ENCODE measurements at regions not wholly inside any gene's neighbourhood (a gene's known extent, or its start where the extent isn't known, plus 50 kb on each side); places are given as distances from the start of the nearest gene placed in this dataset.

DNA sequence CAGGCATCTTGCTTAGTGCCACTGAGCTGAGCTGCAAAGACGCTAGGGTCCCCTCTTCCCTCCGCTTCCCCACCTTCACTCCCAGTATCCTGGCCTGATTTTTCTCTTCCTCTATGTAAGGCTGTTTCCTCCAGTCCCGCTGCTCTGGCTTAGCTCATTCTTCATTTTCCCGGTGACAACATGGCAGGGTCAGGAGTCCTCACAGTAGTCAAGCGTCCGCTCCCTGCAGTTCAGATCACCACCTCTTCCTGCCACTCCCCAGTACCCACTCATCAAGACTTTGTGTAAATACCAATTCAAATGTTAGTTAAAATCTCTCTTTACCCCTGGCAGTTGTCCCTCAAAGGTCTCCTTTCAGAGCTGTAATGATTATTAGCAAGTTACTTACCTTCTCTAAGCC is 650.4 kb upstream of the CELF2 start:
- DNase-seq: no peak

DNA sequence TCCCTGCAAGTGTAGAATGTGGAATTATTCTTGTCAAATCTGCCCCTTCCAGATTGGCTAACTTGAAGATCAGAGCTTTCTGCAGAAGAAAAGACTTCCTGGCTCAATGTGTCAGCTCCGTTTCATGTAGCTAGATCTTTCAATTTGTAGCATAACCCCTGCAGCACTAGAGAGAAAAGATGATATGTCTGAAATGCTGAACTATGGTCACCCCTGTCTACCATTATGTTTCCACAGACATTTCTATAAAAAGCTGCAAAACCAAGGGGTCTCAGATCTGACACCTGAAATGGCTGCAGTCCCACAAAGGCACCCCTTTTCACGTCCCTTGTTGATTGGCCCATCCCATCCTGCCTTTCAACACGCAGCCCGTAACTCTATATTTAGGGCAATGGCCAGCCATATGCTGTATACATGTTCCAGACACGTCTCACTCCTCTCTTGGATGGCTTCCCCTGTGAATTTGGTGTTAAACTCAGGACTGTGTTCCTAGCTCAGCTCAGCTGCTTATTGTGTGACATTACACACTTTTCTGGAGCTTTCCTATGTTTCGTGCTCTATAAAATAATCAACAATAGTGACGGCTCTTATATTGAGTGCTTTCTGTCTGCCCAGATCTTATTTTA is 648.6 kb upstream of the CELF2 start:
- no peak for DNase-seq

DNA sequence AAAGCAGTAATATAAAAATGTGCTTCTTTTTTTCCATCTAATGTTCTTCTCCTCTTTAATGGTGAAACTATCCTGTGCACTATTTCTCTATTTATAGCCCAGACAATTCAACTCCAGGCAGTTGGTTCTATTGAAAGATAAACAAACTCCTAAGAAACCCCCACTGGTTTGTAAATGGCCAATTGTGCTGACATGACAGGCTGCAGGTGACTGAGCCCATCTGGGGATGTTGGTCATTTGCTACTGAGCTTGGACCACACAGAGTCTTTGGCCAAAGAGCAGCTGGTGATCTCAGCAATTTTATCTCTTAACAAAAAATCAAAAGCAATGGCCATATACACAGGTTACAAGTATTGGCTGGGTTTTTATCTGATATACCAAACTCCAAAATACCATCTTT is 631.8 kb upstream of the CELF2 start:
- no peak for DNase-seq

DNA sequence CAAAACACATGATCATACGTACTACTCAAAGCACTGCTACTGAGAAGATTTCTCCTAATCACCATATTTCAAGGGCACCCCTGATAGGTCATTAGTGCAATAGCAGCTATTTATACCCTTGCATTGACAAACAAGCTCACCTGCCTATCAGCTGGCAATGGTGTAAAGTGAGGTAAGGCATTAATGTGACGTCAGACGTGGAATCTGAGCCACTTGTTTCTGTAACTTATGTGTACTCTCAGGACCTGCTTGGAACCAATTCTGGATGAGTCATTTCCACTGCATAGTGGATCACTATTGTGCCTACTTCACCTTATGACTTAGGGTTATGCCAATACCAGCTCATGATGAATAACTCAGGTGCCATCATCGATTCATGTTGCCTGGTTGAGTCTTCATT is 628.5 kb upstream of the CELF2 start:
- no peak for DNase-seq

DNA sequence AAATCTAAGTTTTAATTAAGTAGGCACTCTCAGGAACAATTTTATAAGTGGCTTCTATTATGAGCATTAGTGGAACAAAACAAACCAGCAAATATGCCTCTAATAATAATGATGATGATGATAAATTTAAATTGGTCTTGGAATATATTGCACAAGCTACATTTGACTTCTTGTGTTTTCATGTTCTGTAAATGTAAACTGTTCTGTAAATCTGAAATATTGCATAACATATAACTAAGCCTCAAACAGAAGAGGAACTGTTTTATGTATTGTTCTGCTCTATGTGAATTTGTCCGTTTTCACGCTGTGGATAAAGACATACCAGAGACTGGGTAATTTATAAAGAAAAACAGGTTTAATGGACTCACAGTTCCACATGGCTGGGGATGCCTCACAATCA is 625.2 kb upstream of the CELF2 start:
- no peak for DNase-seq

DNA sequence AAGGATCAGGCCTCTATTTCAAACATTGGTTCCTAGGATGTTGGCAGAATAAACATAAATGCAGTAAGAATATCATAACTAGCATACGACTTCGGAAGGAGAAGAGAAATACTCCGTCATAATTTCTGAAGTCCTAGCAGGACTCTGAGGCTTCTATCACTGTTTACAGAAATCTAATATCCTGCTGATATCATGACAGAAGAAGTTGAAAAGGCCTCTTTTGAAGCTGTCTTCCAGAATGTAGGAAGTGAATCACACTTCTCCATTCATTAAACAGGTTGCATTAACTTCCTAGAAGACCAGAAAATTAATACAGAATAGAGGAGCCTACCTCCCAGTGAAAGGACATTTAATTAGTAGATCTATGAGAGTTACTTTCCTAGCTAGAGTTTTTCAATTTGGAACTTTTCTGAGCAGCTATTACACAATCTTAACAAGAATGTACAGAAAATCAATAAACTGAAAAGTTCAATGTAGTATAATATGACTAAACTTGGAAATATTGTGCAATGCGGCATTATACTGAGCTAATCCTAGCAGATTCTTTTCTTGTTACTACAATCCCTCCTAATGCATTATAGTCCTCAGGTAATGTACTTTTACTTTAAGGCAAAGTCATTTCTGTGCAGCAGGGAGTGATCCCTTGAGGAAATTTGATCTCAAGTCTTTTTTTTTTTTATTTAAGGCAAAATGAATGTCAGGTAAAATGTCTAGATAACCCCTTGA is 622.6 kb upstream of the CELF2 start:
- no peak for DNase-seq

DNA sequence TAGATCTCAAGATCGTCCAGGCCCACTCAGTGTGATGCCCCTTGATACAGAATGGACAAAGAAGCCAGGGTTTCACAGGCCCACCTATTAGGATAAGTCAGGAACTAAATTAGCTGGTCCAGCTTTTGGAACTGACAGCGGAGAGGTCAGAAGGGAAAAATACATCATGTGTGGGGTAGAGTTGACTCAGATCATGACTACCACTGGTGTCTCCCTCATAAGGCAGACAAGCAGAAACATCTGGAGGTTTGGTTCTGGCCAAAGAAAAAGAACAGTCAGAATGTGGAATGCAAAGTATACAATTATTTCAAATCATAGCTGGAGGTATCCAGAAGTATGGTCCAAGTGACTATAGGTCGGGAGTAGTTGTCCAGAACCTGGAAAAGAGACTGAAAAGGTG is 621.1 kb upstream of the CELF2 start:
- no peak for DNase-seq

DNA sequence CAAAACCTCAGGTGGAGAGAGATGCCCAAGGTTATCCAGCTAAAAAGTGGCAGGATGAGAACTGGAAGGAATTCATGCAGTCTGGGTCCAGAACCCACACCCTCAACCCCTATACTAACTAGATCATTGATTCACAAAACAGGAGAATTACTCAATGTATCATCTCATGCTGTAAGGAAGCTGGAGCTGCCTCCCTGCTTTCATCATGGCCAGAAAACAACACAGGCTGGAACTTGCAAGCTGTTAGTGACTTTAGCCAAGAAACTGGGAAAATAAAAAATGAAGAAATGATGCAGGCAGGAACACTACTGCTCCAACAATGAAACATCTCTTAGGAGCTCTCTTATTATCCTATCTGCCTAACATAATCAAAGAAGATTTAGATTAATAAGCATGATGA is 619.8 kb upstream of the CELF2 start:
- DNase-seq: no peak

DNA sequence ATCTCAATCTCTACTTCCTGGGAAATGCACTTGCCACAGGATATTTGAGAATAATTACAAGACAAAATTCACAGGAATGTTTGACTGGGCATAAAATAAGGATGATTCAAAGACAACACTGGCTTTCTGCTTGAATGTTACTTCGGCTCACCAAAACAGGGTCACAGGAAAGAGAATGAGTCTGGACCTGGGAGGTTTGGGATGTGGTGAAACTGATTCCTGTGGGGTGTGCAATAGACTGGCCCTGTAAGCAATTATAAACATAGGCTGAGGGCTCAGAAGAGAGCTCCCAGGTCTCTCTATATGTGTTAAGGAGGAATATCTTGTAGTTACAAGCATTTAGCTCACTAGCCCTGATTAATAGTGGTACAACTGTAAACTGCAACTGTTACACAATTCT is 613.9 kb upstream of the CELF2 start:
- DNase-seq: no peak

DNA sequence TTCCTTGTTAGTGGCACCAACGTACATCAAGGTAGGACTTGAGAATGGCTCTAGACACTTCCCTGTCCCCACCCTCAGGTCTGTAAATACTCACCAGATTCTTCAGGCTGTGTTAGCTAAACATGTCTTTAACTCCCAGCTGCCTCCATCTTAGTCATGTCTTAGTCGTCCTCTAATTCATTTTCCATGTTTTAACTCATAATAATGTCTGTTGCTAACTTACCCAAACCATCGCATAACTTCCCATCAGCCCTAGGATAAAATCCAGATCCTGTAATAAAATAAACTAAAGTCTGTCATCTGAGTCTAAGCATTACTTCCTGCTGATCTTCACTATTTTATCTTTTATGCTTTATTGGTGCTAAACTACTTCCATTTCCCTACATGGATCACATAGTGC is 600.0 kb upstream of the CELF2 start:
- no peak for DNase-seq

DNA sequence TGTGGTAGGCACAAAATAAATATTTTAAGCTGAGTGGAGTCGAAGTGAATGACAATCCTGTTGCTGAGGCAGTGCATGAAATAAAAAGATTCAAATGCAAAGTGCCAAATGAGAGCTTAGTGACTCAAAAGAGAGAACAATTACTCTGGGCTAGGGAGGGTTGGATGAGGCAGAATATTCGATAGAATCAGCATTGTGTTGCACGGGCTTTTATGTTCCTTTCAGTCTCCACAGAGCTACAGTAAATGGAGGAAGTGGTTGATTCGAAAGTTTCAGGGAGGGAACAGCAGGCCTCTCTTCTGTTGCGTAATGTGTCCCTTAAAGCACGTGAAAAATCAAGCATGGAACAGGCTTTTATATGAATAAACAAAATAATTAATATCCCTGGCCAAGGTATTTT is 599.3 kb upstream of the CELF2 start:
- no peak for DNase-seq

DNA sequence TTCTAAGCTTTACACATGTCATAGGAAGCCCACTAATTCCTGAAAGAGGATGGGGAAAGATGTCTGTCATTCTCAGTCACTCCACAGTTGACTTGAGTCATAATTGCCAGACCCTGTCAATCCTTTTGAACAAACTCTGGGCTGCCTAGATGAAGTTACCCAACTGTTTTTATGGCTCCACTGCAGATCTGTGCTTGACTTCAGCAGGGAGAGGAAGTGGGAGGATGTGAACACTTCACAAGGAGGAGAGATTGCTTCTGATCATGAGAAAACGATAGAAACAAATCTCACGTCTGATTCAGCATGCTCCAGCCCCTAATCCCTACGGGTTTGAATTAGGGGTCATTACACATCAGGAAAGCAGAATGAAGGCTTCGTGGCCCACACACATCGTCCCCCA is 596.6 kb upstream of the CELF2 start:
- DNase-seq: no peak

DNA sequence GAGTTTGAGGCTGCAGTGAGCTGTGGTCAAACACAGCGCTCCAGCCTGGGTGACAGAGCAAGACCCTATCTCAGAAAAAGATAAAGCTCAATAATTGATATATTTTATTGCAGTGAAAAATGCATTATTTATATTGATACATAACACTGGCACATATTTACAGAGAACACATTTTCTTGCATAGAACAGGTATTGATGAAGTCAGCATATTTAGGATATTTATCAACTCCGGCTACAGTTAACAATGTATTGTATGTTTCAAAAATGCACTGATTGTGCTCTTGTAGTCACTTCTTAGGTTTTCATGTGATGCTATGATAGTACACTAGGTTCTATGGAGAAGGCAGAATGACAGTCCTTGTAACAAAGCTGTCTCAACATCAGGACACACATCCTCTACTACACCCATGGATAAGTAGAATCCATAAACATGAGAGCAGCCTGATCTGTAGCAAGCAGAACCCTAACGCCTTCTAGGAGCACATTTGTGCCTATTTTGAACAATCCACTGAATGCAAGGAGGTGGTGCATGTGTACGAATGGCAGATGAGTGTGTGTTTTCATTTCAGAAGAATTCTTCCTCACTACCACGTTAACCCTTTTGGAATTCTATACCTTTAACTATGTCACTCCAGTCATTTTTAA is 586.1 kb upstream of the CELF2 start:
- DNase-seq: no peak

DNA sequence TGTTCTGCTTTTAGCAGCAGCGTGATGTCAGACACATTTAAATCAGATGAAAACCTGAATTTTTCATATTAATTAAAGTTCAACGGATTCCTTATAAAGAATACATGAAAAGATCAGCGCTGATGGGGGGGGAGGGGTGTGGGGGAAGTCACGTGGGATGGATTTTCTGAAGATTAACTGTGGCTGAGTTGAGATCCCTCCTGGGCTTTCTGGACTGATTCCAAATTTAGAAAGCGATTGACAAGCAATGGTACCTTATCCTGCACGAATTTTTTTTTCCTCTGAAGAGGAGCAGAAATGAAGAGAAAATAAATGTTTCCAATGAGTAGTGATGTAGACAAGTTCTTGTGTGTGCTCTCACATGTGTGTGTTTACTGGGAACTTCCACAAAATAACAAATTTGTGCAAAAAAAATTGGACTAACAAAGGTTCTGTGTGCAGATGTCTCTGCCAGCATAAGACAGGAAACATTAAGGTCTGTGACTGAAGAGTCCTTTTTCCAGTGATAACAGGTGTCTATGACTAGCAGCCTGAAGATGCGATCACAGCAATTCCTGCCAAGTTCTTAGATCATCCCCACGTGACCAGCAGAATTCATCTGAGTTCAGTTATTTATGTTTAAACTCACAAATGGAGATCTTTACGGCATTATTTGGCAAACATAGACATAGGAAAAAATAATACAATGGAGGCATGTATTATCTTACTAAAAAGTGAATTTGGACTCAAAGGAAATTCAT is 585.2 kb upstream of the CELF2 start:
- DNase-seq: no peak

DNA sequence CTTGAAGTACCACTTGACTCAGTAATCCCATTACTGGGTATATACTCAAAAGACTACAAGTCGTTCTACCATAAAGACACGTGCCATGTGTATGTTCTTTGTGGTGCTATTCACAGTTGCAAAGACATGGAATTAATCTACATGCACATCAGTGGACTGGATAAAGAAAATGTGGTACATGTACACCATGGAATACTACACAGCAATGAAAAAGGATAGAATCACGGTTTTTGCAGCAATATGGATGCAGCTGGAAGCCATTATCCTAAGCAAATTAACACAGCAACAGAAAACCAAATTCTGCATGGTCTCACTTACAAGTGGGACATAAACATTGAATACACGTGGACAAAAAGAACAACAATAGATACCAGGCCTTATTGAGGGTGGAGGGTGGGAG is 583.4 kb upstream of the CELF2 start:
- DNase-seq: no peak

DNA sequence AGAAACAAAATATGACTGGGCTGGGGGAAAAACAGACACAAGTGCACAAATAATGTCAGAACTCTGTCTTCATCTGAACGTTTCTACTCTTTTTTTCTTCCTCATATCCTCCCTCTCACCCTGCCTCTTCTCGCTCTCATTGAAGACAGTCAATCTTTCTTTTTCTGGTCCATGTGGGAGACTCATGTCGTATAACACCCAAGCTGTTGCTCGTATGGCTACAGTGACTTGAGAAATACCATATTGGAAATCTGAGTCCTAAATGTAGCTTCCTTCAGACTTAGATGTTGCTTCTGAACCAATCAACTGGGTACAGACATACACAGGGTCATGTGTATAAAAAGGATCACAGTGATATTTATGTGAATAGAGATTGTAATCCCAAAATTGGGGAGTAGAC is 579.8 kb upstream of the CELF2 start:
- DNase-seq: no peak

DNA sequence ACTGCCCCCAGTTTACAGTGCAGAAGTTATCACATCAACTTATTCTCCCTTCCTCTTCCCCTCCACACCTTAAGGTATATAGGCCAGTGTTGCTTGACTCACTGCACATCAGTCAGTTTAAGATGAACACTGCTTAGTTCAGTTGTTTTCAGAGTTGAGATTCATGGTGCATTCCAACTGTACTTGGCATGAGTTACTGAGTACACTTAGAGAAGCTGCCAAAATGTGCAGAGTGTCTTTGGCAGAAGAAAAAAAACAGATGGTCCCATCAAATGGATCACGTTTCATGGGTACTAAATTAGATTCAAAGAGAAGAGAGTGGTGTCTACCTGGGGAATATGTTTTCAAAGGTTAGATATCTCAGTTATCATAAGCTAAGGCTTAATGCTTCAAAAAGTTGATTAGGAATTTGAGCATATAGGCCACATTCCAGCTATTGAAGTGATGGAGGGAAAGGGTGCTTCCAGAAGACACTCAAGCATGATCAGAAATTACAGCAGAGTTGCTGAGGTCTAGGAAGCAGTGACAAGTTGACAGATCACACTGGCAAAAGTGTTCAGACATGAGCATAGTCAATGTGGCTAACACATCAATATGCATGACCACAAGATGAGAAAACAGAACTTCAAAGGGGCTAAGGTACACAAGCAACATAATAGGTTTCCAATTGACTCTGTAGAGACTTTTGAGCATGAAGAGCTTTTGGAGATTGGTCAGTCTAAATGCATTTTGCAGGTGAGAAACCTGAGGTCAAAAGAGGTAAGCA is 579.2 kb upstream of the CELF2 start:
- no peak for DNase-seq

DNA sequence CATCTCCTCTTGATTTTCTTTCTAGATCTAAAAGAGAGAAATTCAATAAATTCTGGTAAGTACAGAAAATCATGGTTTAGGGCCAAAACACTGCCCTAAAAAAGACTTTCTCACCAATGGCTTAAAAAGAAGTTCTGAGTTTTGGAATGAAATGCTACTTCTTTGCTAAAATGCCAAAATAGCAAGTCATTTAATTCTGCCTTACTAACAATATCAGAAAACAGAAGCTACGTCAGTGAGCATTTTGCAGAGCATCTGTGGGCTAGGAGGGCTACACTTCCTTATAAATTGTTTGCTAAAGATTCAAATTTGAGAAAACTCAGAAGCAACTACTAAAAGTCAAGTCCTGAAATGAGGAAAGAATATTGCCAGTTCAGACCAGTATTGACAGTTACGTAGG is 560.8 kb upstream of the CELF2 start:
- DNase-seq: no peak

DNA sequence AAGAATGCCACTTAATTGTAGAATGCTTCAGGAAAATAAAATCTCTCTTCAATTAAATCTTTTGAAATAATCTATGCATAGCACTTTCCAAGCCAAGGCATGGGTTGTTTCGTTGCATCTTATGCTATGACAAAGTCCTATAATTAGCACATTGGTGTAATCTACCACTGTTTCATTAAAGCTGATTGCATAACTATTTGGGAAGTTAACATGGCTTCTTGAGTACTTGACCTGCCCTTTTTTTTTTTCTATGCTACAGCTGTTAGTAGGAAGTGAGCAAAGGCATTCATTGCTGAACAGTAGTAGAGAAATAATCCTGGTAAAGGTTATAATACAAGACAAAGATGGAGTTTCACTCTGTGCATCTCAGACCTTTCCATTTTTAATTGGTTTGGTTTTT is 557.2 kb upstream of the CELF2 start:
- no peak for DNase-seq

DNA sequence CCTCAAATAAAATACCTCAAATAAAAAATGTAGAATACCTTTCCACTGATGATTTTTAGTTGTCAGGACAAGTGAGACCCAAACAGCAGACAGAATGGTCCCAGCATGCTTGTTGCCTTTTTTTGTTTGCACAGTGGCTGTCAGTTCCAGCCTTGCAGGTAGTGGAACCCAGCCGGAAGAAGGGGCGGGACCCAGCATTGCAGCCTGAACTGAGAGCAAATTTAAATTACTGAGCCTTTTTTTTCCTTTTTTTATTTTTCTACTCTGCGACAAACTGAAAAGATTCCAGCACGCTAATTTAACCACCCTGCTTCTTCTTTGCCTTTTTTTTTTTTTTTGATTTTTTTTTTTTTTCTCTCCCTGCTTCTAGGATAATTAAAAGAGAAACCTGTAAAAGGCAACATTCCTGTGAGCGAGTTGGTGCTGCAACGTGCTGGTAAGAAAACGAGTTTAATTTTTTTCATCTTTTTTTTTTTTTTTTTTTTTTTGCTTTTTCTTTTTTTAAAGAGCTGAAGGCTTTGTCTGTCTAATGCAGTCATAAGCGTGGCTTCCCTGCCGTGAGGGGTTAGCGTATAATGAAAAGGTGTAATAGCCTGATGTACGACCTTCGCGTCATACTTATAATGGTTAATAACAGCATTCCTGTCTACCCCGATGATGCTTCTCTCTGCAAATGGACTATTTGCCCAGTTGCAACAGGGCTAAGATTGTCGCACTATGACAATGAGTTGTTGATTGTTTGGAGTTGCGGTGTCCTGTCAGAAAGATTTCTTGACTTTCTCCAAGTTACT is 555.3 kb upstream of the CELF2 start:
- no peak for DNase-seq

DNA sequence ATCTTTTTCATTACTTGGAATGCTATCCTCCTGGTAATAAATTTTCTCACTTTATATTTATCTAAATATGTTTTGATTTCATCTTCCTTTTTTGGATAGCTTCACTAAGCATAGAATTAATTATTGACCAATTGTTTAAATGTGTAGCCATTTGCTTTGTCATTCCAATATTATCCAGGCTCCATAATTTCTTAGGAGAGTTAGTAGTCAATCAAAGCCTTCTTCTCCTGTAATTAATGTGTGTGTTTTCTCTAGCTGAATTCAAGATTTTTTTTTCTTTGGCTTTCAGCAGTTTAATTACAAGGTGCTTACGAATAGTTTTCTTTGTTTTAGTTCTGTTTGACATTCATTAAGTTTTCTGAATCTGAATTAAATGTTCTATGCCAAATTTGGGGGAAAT is 545.9 kb upstream of the CELF2 start:
- DNase-seq: no peak

DNA sequence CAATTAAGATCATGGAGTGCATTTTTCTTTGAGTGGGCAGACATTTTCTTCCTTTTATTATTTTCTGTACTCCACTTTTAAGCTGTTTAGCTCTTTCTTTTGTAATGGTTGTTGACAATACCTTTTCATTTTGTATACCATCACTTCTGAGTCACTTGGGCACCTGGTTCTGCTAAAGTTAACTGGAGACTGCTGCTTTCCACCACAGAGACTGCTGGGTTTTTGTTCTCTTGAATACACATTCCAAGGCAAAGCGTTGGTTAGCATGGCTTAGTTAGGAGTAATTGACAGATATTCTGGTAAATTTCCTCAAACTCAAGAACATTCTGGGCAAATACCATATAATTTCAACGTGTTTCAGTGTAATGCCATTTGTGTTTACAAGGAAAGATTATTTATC is 541.9 kb upstream of the CELF2 start:
- no peak for DNase-seq
